SK-N-SH (cell line): ENCODE measurements at regions not wholly inside any gene's neighbourhood (a gene's known extent, or its start where the extent isn't known, plus 50 kb on each side); places are given as distances from the start of the nearest gene placed in this dataset.

Experiments used
- CTCF ChIA-PET: fragments of 300-600, 350-600 bp; formaldehyde crosslinking; extraction: SDS; loops from one replicate; lab custom pipeline; 2021; lab: Yijun Ruan, JAX
- POLR2A ChIA-PET: fragments of 350-600 bp; sonication (Branson Sonifier 250); formaldehyde crosslinking; extraction: SDS; loops from one replicate; lab custom pipeline; 2020; ENCODE audit warnings: antibody characterized with exemption, inconsistent platforms; lab: Yijun Ruan, JAX
- DNase-seq: peaks from one replicate; pipeline ENCODE4 v3.0.0; 2012
- H2AFZ ChIP-seq: fragments of 200-600 bp; sonication (generic); 2 replicates; pipeline ENCODE4 v1.8.1; 2016; ENCODE audit warnings: antibody characterized with exemption, mild to moderate bottlenecking, low read depth
- H3F3A ChIP-seq: fragments of 200-600 bp; sonication (generic); replicated peaks from 2 replicates; pipeline ENCODE3; 2016; ENCODE audit warnings: antibody characterized with exemption, mild to moderate bottlenecking; ENCODE audit not compliant: insufficient read depth
- H3K27ac ChIP-seq, 2 experiments: fragments of 200-500 bp in 1 of 2; fragments of 200-600 bp in 1 of 2; sonication (Bioruptor generic) in 1 of 2; sonication (generic), shearing (Covaris generic) in 1 of 2; 2 replicates each; pipeline versions ENCODE4 v1.5.1 to v1.6.1; 2014 to 2016; ENCODE audit warnings: low read depth in 2 of 2, inconsistent platforms in 1 of 2, low read length in 1 of 2, mild to moderate bottlenecking in 1 of 2, mixed read lengths in 1 of 2
- H3K27me3 ChIP-seq: fragments of 200-600 bp; sonication (generic), shearing (Covaris generic); 2 replicates; pipeline ENCODE4 v1.6.1; 2016; ENCODE audit warnings: mixed run types; ENCODE audit not compliant: insufficient read depth
- H3K36me3 ChIP-seq, 2 experiments: fragments of 200-500 bp in 1 of 2; fragments of 200-600 bp in 1 of 2; sonication (Bioruptor generic) in 1 of 2; sonication (generic) in 1 of 2; replicated peaks in 1 of 2; 2 replicates each; pipeline versions ENCODE3 to v1.5.1; 2014 to 2016; ENCODE audit warnings: low read length in 1 of 2, mild to moderate bottlenecking in 1 of 2; ENCODE audit not compliant: insufficient read depth in 2 of 2, control insufficient read depth in 1 of 2
- H3K4me1 ChIP-seq, 2 experiments: fragments of 200-500 bp in 1 of 2; fragments of 200-600 bp in 1 of 2; sonication (Bioruptor generic) in 1 of 2; sonication (generic), shearing (Covaris generic) in 1 of 2; 2 replicates each; pipeline versions ENCODE4 v1.5.1 to v1.6.1; 2014 to 2016; ENCODE audit warnings: low read depth in 1 of 2, low read length in 1 of 2, mixed run types in 1 of 2; ENCODE audit not compliant: insufficient read depth in 2 of 2, control insufficient read depth in 1 of 2
- H3K4me2 ChIP-seq: fragments of 200-600 bp; sonication (generic), shearing (Covaris generic); 2 replicates; pipeline ENCODE4 v1.6.1; 2017; ENCODE audit warnings: mixed run types
- H3K4me3 ChIP-seq, 2 experiments: fragments of 200-500 bp in 1 of 2; fragments of 200-600 bp in 1 of 2; sonication (Bioruptor generic) in 1 of 2; sonication (generic), shearing (Covaris generic) in 1 of 2; 2 replicates each; pipeline versions ENCODE4 v1.5.1 to v1.8.1; 2014 to 2016; ENCODE audit warnings: low read depth in 2 of 2, inconsistent platforms in 1 of 2, low read length in 1 of 2, mild to moderate bottlenecking in 1 of 2, mixed read lengths in 1 of 2, moderate library complexity in 1 of 2
- H3K79me2 ChIP-seq: fragments of 200-600 bp; sonication (generic); 2 replicates; pipeline ENCODE4 v1.8.1; 2017; ENCODE audit warnings: mild to moderate bottlenecking; ENCODE audit not compliant: insufficient read depth
- H3K9ac ChIP-seq: fragments of 200-600 bp; sonication (generic); 2 replicates; pipeline ENCODE4 v1.6.1; 2017; ENCODE audit warnings: mixed run types
- H3K9me2 ChIP-seq: fragments of 200-600 bp; sonication (generic); 2 replicates; pipeline ENCODE4 v1.6.1; 2017; ENCODE audit warnings: mixed run types
- H3K9me3 ChIP-seq: fragments of 200-600 bp; sonication (generic); 2 replicates; pipeline ENCODE4 v1.6.1; 2017; ENCODE audit warnings: mixed run types, mild to moderate bottlenecking, moderate library complexity
- H4K20me1 ChIP-seq: fragments of 200-600 bp; sonication (generic); 2 replicates; pipeline ENCODE4 v1.6.1; 2017; ENCODE audit warnings: mild to moderate bottlenecking, mixed run types; ENCODE audit not compliant: insufficient read depth
- CHD2 ChIP-seq: fragments of 150-350 bp; IDR thresholded peaks from 2 replicates; pipeline ENCODE4 v1.6.1; 2018; ENCODE audit warnings: low read length; ENCODE audit not compliant: partially characterized antibody
- CTCF ChIP-seq: fragments of 200-600 bp; sonication (generic); IDR thresholded peaks from 2 replicates; pipeline ENCODE4 v1.6.1; 2017; ENCODE audit warnings: antibody characterized with exemption, mild to moderate bottlenecking, moderate library complexity
- ELF1 ChIP-seq: IDR thresholded peaks from 2 replicates; pipeline ENCODE4 v1.4.0; 2012
- FOSL2 ChIP-seq: IDR thresholded peaks from 2 replicates; pipeline ENCODE4 v1.4.0; 2012; ENCODE audit warnings: low read depth, mild to moderate bottlenecking, moderate library complexity, borderline replicate concordance
- FOXJ3 ChIP-seq: sonication (generic); formaldehyde crosslinking; IDR thresholded peaks from 2 replicates; pipeline ENCODE4 v1.5.1; 2020; ENCODE audit warnings: mild to moderate bottlenecking, missing genetic modification reagents
- GABPA ChIP-seq: IDR thresholded peaks from 2 replicates; pipeline ENCODE4 v1.4.0; 2012; ENCODE audit warnings: low read depth, mild to moderate bottlenecking
- IRF3 ChIP-seq: fragments of 150-350 bp; IDR thresholded peaks from 2 replicates; pipeline ENCODE4 v1.6.1; 2016; ENCODE audit warnings: mild to moderate bottlenecking, low read depth, low read length
- JUND ChIP-seq: IDR thresholded peaks from 2 replicates; pipeline ENCODE4 v1.4.0; 2012
- NFIC ChIP-seq: IDR thresholded peaks from 2 replicates; pipeline ENCODE4 v1.4.0; 2012; ENCODE audit warnings: borderline replicate concordance
- POLR2AphosphoS5 ChIP-seq: IDR thresholded peaks from 2 replicates; pipeline ENCODE4 v1.6.1; 2012; ENCODE audit warnings: low read depth, low read length
- RAD21 ChIP-seq: IDR thresholded peaks from 2 replicates; pipeline ENCODE4 v1.6.1; 2012; ENCODE audit warnings: mild to moderate bottlenecking, low read length
- RCOR1 ChIP-seq: fragments of 150-350 bp; IDR thresholded peaks from 2 replicates; pipeline ENCODE4 v1.6.1; 2017; ENCODE audit warnings: antibody characterized with exemption, low read length
- REST ChIP-seq: IDR thresholded peaks from 2 replicates; pipeline ENCODE4 v1.6.1; 2012; ENCODE audit warnings: mild to moderate bottlenecking, low read depth, low read length, moderate library complexity
- SMC3 ChIP-seq: IDR thresholded peaks from 2 replicates; pipeline ENCODE4 v1.6.1; 2012; ENCODE audit warnings: low read depth, low read length, improper control_type of control experiment
- TAF1 ChIP-seq: IDR thresholded peaks from 2 replicates; pipeline ENCODE4 v1.6.1; 2012; ENCODE audit warnings: low read depth, mild to moderate bottlenecking, low read length, moderate library complexity, borderline replicate concordance
- TCF12 ChIP-seq: IDR thresholded peaks from 2 replicates; pipeline ENCODE4 v1.4.0; 2012
- USF2 ChIP-seq: fragments of 150-350 bp; IDR thresholded peaks from 2 replicates; pipeline ENCODE4 v1.6.1; 2017; ENCODE audit warnings: antibody characterized with exemption, low read length, low read depth, borderline replicate concordance
- YY1 ChIP-seq: IDR thresholded peaks from 2 replicates; pipeline ENCODE4 v1.4.0; 2012; ENCODE audit warnings: low read depth, mild to moderate bottlenecking
- WGBS: methylation state at CpG from one replicate; pipeline ENCODE4 v1.1.6; 2017; ENCODE audit warnings: low lambda C conversion rate; 5-methylcytosine and 5-hydroxymethylcytosine counted together

GRCh38 chr1:80878343-80878742, 922.4 kb upstream of the ADGRL2 start:
- Histone ChIP-seq H3K27ac (no peak overlapping the region), H3K9ac (no peak overlapping the region), H3K4me3 (no peak overlapping the region), H2AFZ (no peak overlapping the region), H4K20me1 (no peaks in the 10 kb centered on the region), H3K9me2 (no peaks in the 10 kb centered on the region), H3K4me2 (no peak overlapping the region), H3K4me1 (no peaks in the 10 kb centered on the region; a peak in 2 of 4 replicates), H3K9me3 (no peaks in the 10 kb centered on the region), H3F3A (no peaks in the 10 kb centered on the region), H3K27me3 (no peaks in the 10 kb centered on the region), H3K36me3 (no peaks in the 10 kb centered on the region), H3K79me2 (no peaks in the 10 kb centered on the region)
- no peak for TF ChIP-seq JUND
- TF ChIP-seq TAF1 = no peak
- no peak for TF ChIP-seq POLR2AphosphoS5
- TF ChIP-seq FOXJ3 = no peak
- no peak for TF ChIP-seq RCOR1
- TF ChIP-seq USF2 = no peak
- no peak for TF ChIP-seq YY1
- no peak for TF ChIP-seq SMC3
- TF ChIP-seq CHD2 = no peak
- no peak for TF ChIP-seq REST
- no peak for TF ChIP-seq CTCF
- no peak for TF ChIP-seq NFIC
- POLR2A ChIA-PET = no interaction called here
- DNase-seq = no peak
- CTCF ChIA-PET = interaction anchor here (0.5 to 1.1 kb wide), 2 partner anchors 17 to 26 kb away, joined by 3 read pairs; no protein-coding TSS in a partner anchor

GRCh38 chr1:80876035-80876434, 924.7 kb upstream of the ADGRL2 start:
- ChIA-PET CTCF (interaction anchor here (0.6 to 1.2 kb wide), 2 partner anchors 13 to 25 kb away, joined by 3 read pairs; no protein-coding TSS in a partner anchor), POLR2A (no interaction called here)
- Histone ChIP-seq H3K4me2 (no peak overlapping the region), H3K4me3 (no peak overlapping the region), H3K9me3 (no peaks in the 10 kb centered on the region), H3K9me2 (no peaks in the 10 kb centered on the region), H4K20me1 (no peaks in the 10 kb centered on the region), H2AFZ (no peak overlapping the region), H3K4me1 (no peaks in the 10 kb centered on the region; a peak in 1 of 4 replicates), H3F3A (no peaks in the 10 kb centered on the region), H3K27me3 (no peaks in the 10 kb centered on the region), H3K36me3 (no peaks in the 10 kb centered on the region), H3K27ac (no peak overlapping the region), H3K79me2 (no peaks in the 10 kb centered on the region), H3K9ac (no peak overlapping the region)
- DNase-seq = no peak
- WGBS = 72% methylated on average over 2 of the region's 2 CpGs
- TF ChIP-seq TCF12 (no peak), RAD21 (no peak), ELF1 (no peak), YY1 (no peak), IRF3 (no peak), REST (no peak), TAF1 (no peak), FOSL2 (no peak), RCOR1 (no peak), GABPA (no peak)
